GM21737 (cell line): ENCODE measurements at regions not wholly inside any gene's neighbourhood (a gene's known extent, or its start where the extent isn't known, plus 50 kb on each side); places are given as distances from the start of the nearest gene placed in this dataset.

Experiments
- ATAC-seq: cut with Tn5 transposase; IDR thresholded peaks from one replicate; pipeline ENCODE4 v1.9.1; 2021; ENCODE audit warnings: mild to moderate bottlenecking, moderate library complexity; ENCODE audit not compliant: unreplicated experiment

DNA sequence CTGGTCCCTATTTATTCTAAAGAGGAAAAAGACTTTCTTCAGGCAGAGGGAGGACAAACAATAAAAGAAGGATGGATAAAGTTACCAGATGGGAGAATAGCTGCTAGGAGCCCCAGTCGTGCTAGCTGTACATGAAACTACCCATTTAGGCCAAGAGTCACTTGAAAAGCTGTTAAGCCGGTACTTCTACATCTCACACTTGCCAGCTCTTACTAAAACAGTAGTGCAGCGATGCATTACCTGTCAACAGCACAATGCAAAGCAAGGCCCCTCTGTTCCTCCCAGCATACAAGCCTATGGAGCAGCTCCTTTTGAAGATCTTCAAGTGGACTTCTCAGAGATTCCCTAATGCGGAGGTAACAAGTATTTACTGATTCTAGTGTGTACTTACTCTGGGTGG is 1138.8 kb downstream of the ARAP2 start:
- no peak for ATAC-seq

DNA sequence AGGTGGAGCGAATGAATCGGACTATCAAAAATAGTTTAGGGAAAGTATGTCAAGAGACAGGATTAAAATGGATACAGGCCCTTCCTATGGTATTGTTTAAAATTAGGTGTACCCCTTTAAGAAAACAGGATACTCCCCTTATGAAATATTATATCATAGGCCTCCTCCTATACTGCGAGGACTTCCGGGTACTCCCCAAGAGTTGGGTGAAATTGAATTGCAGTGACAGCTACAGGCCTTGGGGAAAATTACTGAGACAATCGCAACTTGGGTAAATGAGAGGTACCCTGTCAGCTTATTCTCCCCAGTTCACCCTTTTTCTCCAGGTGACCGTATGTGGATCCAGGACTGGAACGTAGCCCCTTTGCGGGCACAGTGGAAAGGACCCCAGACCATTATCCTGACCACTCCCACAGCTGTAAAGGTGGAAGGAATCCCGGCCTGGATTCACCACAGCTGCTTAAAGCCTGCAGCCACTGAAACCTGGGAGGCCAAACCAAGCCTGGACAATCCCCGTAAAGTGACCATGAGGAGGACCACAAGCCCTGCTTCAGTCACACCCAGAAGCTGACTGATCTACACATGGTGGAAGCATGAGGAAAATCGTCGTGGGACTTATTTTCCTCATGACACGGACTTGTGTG is 1138.1 kb downstream of the ARAP2 start:
- no peak for ATAC-seq

DNA sequence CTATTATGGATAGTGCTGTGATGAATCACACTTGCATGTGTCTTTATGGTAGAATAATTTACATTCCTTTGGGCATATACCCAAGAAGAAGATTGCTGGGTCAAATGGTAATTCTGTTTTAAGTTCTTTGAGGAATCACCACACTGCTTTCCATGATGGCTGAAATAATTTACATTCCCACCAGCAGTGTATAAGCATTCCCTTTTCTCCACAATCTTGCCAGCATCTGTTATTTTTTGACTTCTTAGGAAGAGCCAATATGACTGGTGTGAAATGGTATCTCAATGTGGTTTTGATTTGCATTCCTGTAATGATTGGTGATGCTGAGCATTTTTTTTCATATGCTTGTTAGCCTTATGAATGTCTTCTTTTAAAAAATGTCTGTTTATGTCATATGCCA is 1120.2 kb downstream of the ARAP2 start:
- no peak for ATAC-seq

DNA sequence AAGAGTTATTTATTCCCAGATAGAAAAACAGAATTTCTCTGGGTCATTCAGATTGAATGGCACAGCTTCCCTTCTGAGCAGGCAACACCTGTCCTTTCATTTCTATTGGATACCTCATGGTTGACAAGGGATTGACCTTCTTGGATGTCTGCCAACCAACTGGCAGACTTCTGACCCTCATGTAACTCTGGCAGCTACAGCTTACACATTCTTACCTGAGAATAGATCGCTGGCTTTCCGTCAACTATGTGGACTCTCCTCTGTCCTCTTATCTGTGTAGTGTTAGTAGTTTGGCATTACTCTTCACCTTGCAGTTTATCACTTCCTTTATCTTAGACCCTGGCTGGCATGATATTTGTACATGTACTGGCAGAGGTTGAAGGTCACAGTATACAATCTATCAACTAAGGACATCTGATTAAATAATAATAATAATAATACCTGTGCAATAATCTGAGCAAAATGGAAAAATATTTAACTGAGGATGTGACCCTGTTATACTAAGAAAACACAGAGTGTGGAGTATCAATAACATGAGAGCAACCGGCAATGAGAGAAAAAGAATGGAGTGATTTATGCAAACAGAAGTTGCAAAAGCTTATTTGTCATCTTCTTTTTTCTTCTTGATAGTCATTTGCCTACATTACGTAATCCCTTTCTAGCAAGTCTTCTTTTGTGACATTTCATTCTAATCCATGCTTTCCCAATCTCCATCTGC is 1118.2 kb downstream of the ARAP2 start:
- no peak for ATAC-seq

DNA sequence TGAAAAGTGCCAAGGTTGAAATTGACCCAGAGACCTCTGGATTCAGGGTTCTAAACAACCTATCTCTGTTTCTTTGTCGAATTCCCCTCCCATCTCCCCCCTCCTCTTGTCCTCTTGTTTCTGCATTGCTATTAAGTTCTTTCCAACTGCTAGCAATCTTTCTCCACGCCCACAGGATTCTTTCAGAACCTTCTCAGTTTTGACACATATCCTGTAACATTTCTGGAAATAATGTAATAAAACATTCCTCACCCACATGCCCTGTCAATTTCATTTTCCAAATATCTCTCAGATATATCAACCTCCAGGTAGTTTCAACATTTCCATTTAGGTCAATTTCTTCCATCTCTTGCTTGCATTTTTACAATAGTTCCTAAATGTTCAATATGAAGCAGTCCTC is 1105.9 kb downstream of the ARAP2 start:
- no peak for ATAC-seq

DNA sequence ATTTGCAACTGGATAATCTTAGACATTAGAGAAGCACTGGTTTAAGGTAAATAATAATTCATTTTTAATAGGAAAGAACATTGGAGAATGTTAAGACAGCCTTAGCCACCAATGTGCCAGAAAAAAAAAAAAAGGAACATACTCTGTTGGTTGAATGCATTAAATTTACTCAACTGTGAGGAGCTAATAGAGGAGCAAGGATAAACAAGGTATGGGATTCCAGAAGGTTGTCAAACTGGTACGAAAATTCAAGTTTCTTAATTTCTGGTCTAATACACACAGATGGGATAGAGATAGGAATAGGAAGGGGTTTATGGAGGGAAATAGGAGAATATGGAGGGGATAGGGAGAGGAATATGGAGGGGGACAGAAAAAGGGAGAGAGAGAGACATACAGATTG is 1096.6 kb downstream of the ARAP2 start:
- no peak for ATAC-seq

DNA sequence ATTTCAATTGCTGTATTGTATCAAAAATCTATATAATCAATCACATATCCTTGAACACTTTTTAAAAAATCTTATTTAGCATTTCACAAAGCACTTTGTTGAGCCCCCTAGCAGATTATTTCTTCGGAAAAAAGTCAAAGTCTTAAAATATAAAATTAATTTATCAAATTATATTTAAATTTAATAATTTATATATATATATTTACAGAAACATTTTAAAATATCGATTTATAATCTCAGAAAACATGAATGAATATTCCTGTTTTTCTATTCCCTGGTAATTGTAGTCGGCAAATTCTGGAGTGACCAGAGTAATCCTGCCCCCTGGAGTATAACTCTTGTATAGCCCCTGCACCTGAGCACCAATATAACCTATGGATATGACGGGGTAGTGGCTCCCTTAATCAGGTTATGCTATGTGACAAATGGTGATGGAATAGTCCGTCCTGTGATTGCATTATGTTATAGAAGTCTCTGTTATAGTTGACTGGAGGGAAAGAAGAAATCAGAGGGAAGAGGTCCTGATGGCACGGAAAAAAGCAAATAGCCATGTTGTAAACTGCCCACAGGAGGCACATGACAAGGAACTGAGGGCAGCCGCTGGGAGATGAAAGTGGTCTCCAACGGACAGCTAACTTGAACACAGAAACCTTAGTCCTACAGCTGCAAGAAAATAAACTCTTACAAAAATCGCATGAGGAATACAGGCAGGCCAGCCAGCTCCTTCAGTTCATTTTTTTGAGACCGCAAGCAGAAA is 1092.3 kb downstream of the ARAP2 start:
- ATAC-seq = no peak

DNA sequence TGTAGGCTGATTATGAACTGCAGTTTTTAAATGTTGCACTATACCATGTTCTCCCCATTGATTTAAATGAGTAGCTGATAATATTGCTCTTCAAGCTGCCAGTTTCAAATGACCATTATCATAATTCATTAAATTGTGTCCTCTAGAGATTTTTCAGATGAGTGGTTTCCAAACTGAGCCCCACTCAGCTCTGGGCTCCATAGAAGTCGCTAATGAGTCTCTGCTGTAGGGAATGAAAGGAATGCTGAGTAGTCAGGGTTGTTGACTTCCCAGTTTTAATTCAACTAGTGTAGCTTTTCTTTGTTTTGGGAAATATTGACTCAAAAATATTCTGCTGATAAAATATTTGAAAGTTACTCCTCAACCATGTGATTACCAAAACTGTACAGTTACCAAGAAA is 1081.1 kb downstream of the ARAP2 start:
- no peak for ATAC-seq

DNA sequence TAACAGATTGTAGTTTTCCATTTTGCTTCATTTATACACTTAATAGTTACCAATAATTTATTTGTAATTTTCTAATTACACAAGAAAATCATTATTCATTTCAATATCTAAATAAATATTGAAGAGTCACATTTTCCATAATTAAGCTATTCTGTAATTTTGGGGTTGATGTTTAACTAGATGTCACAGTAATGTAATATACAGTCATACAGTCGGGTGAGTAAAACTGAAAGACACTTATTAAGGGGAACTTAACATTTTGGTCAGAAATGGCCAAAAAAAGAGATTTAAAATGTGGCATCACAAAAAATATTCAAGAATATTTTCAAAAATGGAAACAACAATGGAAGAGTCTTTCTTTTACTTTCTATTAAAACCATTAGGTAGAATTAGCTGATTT is 1080.3 kb downstream of the ARAP2 start:
- ATAC-seq = no peak

DNA sequence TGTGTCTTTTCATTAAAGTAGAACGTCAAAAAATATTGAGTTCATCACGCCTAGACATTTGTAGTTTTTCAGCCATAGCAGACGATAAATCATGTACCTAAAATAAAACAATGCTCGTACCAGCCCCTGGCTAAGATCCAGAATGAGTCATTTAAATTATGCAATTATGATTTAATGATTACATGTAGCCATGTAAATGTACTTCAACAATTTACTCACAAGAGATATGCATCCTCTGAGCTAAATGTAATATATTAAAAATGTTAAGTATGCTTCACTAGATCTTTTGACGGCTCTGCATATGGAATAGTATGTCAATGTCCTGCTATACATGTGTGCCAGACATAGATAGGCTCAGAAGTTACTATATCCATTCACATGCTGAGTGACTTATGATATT is 1077.8 kb downstream of the ARAP2 start:
- ATAC-seq = no peak

DNA sequence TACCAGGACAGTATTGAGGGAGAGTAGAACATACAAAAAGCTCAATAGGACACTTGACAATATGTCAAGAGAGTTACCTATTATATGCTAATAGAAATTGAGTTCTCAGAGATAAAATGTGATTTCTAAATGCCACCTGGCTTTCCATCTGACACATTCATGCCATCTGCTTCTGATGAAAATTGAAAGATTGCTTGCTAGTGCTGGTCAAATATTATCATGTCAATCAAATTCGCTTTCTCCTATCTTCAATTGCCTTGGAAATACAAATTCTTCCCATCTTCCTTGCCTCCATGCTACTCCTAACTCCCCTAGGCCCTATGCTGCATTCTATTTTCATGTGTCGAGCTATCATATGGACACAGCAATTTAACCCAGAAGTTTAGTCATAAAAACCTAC is 1076.9 kb downstream of the ARAP2 start:
- no peak for ATAC-seq

DNA sequence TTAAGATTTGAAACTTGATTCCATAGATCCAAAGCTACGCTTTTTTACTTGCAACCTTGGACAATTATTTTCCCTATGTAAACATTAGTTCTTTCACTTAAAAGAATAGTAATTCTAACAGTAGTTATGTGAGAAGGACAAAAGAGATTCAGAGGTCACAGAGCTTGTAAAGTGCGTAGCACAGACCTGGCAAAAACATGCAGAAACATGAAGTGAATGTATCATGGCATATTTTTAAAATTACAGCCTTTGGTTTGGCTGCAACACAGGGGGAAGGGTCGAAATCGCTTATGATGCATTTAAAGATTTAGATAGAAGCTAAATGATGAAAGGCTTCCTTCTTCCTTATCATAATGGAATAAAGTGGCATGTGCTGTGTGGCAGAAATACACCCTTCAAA is 1068.8 kb downstream of the ARAP2 start:
- no peak for ATAC-seq

DNA sequence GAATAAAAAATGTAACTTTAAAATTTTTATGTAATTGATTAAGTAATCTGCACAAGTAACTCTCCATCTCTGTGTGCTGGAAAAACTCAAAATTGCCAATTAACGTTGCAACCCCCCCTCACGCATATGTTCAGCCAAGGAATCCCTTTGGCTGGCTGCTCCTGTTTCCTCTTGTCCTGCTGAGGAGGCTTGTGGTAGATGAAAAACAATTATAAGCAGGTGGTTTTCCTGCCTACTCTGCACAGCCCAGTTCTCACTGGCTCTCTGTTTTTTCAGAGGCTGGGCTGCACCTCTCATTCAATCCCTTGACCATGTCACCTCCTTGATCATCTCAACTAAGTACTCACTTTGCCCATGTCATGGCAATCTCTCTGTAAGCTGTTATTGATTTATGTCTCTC is 1068.4 kb downstream of the ARAP2 start:
- no peak for ATAC-seq

DNA sequence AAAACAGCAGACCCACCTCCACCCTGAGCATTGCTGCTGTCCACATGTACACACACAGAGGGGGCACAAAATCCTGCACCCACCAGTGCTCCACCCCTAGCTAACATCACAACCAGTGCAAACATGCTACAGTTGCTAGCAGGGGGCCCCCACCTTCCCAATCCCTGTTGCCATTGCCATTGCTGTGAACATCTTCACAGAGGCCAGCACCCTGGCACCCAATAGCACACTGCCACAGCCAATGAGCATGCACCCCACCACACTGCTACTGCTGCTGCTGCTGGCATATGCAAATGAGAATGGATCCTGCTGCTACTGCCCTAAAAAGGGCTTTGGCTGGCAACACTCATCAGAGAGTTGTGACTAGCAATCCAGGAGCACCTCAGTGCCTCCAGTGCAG is 1061.9 kb downstream of the ARAP2 start:
- no peak for ATAC-seq

DNA sequence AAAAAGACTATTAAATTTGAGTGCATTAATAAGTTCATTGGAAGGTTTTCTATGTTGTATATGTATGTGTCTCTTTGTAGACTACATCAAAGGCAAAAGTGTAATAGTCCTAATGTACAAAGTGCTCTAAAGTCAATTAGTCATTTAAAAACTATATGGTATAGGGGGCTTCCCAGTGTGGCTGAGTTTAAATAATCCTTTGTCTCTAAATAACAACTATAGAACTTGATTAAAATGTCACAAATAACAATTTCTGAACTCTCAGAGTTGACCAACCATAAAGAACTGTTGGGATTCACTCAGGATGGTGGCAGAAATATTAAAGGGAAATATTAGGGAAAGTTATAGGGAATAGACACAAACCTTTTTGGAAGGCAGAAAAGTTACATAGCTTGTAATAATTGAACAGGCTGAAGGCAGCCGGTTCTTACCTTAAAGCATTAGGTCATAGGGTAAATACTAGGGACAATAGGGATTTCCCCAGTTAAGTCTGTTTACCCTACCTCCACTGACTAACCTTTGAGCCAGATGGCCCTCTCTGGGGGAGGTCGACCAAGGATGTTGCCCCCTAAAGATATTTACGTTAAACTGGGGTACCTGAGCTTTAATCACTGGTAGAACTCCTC is 1054.2 kb downstream of the ARAP2 start:
- no peak for ATAC-seq

DNA sequence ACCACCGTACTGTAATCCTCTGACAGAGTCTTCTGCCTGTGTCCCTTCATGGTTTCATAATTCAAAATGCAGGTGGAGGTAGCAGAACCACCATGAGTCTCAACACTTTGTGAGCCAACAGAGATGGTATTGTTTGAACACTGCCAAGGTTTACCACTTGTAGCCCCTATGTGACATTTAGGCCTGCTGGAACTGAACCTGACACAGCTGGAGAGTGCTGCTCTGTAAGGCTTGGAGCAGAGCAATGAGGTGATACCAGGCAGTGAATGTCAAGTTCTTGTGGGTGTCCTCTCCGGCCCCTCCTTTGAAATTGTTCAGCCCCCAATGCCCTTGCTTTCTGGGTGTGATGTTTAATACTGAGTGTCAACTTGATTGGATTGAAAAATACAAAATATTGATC is 1042.9 kb downstream of the ARAP2 start:
- no peak for ATAC-seq

DNA sequence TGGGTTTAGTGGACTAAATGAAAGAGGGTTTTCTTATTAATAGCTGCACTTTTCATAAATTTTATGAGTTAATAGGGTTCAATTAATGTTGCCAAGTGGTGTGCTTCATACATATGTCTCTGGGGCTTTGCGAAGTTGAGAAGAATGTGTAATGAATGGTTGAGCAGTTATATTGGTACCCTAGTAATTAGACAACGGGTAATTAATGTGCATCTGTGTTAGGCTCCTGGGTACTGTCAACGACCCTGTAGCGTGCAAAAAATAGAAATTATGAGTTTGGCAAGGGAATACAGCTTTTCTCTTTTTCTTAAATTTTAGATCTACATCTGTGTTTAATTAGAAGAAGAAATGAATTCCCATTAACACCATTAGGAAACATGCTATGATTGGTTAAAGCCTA is 1027.7 kb downstream of the ARAP2 start:
- ATAC-seq = no peak

DNA sequence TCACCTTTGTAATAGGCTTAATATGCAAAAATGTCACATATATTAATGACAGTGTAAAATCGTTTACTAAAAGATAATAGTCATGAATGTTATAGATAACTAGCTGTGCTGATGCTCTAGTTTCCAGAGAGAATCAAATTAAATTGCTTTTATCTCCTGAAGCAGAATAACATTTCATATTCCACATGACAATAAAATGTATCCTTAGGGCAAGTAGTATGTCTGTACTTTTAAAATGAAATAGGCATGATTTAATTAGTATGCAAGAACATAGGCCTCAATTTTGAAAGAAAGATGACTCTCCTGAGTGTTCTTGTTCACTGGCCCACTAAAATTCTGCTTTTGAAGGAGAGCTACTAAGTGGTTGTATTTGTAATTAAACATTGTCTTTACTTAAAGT is 1027.0 kb downstream of the ARAP2 start:
- no peak for ATAC-seq

DNA sequence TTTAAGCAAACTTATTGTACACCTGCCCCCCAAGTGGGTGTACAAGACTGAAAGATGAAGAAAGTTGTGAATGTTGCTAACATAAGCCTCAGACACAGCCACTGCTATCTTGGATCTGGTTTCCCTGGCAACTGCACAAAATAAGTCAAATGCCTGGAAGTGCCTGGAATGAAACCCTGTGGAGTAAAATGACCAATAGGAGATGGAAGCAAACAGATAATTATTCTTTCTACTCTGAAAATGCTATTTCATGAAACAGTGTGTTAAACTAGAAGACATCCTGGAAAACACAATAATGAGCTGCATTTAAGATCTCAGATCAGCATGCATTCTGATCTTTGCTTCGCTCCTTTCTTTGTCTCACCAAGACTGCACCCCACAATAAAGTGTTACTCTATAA is 1016.0 kb downstream of the ARAP2 start:
- ATAC-seq = no peak

DNA sequence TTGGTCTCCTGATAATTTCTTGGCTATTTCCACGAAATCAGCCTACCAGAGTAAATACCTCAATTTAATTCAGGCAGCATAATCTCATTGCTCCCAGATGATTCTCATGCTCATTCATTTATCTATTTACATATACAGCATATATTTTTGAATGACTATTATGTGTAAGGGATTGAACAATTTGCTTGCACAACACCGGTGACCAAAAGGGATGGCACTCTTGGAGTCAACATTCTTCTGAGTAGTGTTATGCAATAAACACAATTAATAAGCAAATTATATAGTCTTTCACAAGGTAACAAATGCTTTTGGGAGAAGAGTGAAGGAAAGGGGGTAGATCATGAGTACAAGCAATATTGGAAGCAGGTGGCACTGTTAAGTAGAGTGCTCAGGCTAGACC is 1015.3 kb downstream of the ARAP2 start:
- no peak for ATAC-seq

DNA sequence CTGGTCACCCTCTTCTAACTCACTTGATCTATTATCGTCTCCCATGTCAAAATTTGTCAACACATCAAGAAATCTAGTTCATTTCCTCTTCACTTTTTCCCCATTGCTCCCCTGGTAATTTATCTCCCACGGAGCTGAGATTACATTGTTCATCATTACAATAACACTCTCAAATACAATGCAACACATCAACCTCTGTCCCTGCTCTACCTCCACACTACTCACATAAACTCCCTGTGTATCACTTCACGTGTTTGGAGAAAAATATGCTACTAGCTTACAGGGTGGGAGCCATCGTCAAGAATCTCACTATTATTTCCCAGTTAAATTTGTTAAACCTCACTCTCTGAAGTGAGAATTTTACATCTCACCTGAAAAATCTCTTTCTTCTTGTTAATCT is 1006.4 kb downstream of the ARAP2 start:
- ATAC-seq = no peak

DNA sequence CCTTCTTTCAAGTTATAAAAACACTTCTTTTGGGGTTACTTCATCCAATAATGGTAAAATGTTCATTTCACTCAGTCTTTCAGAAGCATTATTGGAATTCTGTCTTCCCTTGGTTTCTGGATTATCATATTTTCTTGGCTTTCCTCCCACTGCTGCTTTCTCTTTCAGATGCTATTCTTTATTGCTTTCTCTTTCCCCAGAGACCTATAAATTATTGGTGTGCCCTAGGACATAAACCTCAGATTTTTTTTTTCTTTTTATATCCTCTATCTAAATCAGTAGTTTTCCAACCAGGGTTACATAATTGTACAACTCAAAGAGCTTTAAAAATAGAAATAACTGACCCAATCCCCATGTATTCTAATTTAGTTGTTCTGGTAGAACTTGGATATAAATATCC is 1005.5 kb downstream of the ARAP2 start:
- no peak for ATAC-seq
